Skin of body (tissue), 1 donor: ENCODE measurements at regions not wholly inside any gene's neighbourhood (a gene's known extent, or its start where the extent isn't known, plus 50 kb on each side); places are given as distances from the start of the nearest gene placed in this dataset.

ENCODE experiments used
- DNase-seq: peaks from one replicate; lab custom pipeline; 2025; lab: John Stamatoyannopoulos, UW

- no peak for DNase-seq
Observed at GRCh38 chr12:71010143-71010479, 89.6 kb upstream of the PTPRR start.

GRCh38 chr12:71009430-71010142 is 89.0 kb upstream of the PTPRR start:
- DNase-seq, result no peak

- no peak for DNase-seq
Observed at GRCh38 chr12:71008616-71009015, 88.1 kb upstream of the PTPRR start.

- DNase-seq, result no peak
Observed at GRCh38 chr12:71007781-71008404, 87.4 kb upstream of the PTPRR start.

- no peak for DNase-seq
Observed at GRCh38 chr12:71007020-71007419, 86.5 kb upstream of the PTPRR start.

GRCh38 chr12:71005166-71005565 is 84.6 kb upstream of the PTPRR start:
- no peak for DNase-seq

- DNase-seq, result no peak
Observed at GRCh38 chr12:71004578-71004977, 84.0 kb upstream of the PTPRR start.

GRCh38 chr12:71000748-71001147 is 80.2 kb upstream of the PTPRR start:
- DNase-seq, result no peak

- DNase-seq, result no peak
Observed at GRCh38 chr12:71000255-71000654, 79.7 kb upstream of the PTPRR start.

GRCh38 chr12:70994217-70994788 is 73.8 kb upstream of the PTPRR start:
- peak; percentile 66 for DNase-seq

GRCh38 chr12:70989232-70989631 is 68.7 kb upstream of the PTPRR start:
- DNase-seq, result no peak

GRCh38 chr12:70985850-70986249 is 65.3 kb upstream of the PTPRR start:
- no peak for DNase-seq

- DNase-seq, result no peak
Observed at GRCh38 chr12:70983692-70984091, 63.2 kb upstream of the PTPRR start.

GRCh38 chr12:70982991-70983390 is 62.5 kb upstream of the PTPRR start:
- DNase-seq, result no peak

GRCh38 chr12:70982286-70982685 is 61.7 kb upstream of the PTPRR start:
- no peak for DNase-seq

GRCh38 chr12:70971001-70971794 is 50.7 kb upstream of the PTPRR start:
- DNase-seq, result peak; percentile 78
